ENCODE measurements at regions not wholly inside any gene's neighbourhood (a gene's known extent, or its start where the extent isn't known, plus 50 kb on each side); places are given as distances from the start of the nearest gene placed in this dataset.

DNA sequence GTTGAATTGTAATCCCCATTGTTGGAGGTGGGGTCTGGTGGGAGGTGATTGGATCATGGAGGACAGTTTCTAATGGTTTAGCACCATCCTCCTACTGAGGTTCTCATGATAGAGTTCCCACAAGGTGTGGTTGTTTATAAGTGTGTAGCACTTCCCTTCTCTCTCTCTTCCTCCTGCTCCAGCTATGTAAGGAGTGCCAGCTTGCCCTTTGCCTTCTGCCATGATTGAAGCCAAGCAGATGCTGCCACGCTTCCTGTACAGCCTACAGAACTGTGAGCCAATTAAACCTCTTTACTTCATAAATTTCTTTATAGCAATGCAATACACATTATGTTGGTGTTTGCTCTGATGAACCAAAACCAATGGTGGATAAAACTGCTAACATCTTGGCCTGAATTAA, 238.2 kb downstream of the EFNB2 start:
- no peak overlapping the region for H3K4me3 ChIP-seq (ENCODE audit: low read length)
- H3K4me2 ChIP-seq (ENCODE audit: low read length), result no peak overlapping the region
- no peaks in the 10 kb centered on the region for H3K36me3 ChIP-seq (ENCODE audit: insufficient read depth, low read length)
- H3K27me3 ChIP-seq (ENCODE audit: control insufficient read depth, insufficient read depth, low read length), result no peaks in the 10 kb centered on the region
- no peaks in the 10 kb centered on the region for H3K9me3 ChIP-seq (replicated peaks; ENCODE audit: low read length)
- H3K9ac ChIP-seq (ENCODE audit: low read depth, low read length), result no peak overlapping the region
- no peaks in the 10 kb centered on the region for H3K4me1 ChIP-seq (ENCODE audit: control insufficient read depth, insufficient read depth, low read length)

GRCh38 chr13:106296723-106297122, 238.7 kb downstream of the EFNB2 start:
- Histone ChIP-seq H3K4me2 (ENCODE audit: low read length) (no peak overlapping the region), H3K4me3 (ENCODE audit: low read length) (no peak overlapping the region), H3K9me3 (replicated peaks; ENCODE audit: low read length) (no peaks in the 10 kb centered on the region), H3K27me3 (ENCODE audit: control insufficient read depth, insufficient read depth, low read length) (no peaks in the 10 kb centered on the region), H3K36me3 (ENCODE audit: insufficient read depth, low read length) (no peaks in the 10 kb centered on the region), H3K4me1 (ENCODE audit: control insufficient read depth, insufficient read depth, low read length) (no peaks in the 10 kb centered on the region), H3K9ac (ENCODE audit: low read depth, low read length) (no peak overlapping the region)

GRCh38 chr13:106295971-106296370, 239.5 kb downstream of the EFNB2 start:
- Histone ChIP-seq H3K4me3 (ENCODE audit: low read length) (no peak overlapping the region), H3K4me2 (ENCODE audit: low read length) (no peak overlapping the region), H3K4me1 (ENCODE audit: control insufficient read depth, insufficient read depth, low read length) (peaks cover 5% of the 10 kb centered on the region), H3K9ac (ENCODE audit: low read depth, low read length) (no peak overlapping the region), H3K36me3 (ENCODE audit: insufficient read depth, low read length) (no peaks in the 10 kb centered on the region), H3K27me3 (ENCODE audit: control insufficient read depth, insufficient read depth, low read length) (no peaks in the 10 kb centered on the region), H3K9me3 (replicated peaks; ENCODE audit: low read length) (no peaks in the 10 kb centered on the region)

- H3K27me3 ChIP-seq (ENCODE audit: control insufficient read depth, insufficient read depth, low read length), result no peaks in the 10 kb centered on the region
- H3K9me3 ChIP-seq (replicated peaks; ENCODE audit: low read length), result no peaks in the 10 kb centered on the region
- no peak overlapping the region for H3K4me3 ChIP-seq (ENCODE audit: low read length)
- H3K4me1 ChIP-seq (ENCODE audit: control insufficient read depth, insufficient read depth, low read length), result peaks cover 9% of the 10 kb centered on the region
- no peak overlapping the region for H3K9ac ChIP-seq (ENCODE audit: low read depth, low read length)
- no peaks in the 10 kb centered on the region for H3K36me3 ChIP-seq (ENCODE audit: insufficient read depth, low read length)
- H3K4me2 ChIP-seq (ENCODE audit: low read length), result no peak overlapping the region
Measured at GRCh38 chr13:106291006-106291405, 244.5 kb downstream of the EFNB2 start.

DNA sequence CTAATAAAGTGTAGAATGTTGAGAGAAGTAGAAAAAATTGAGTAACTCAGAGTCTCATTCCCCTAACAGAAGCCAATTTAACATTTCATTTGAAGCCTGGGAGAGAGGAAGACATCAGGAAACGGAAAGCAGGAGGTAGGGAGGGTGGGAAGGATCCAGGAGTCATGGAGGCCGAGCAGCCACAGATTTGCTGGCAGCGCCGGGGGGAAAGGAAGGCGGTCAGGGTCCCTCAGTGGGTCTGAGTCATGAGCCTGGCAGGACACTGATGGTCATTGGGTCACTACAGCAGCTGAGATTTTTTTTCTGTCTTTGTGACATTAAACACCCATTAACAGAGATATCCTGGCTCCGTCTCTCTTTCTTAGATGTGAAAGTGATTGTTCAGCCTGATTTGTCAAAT, 248.1 kb downstream of the EFNB2 start:
- Histone ChIP-seq H3K27me3 (ENCODE audit: control insufficient read depth, insufficient read depth, low read length) (no peaks in the 10 kb centered on the region), H3K4me2 (ENCODE audit: low read length) (no peak overlapping the region), H3K4me3 (ENCODE audit: low read length) (no peak overlapping the region), H3K36me3 (ENCODE audit: insufficient read depth, low read length) (no peaks in the 10 kb centered on the region), H3K4me1 (ENCODE audit: control insufficient read depth, insufficient read depth, low read length) (peaks cover 25% of the 10 kb centered on the region), H3K9ac (ENCODE audit: low read depth, low read length) (no peak overlapping the region), H3K9me3 (replicated peaks; ENCODE audit: low read length) (no peaks in the 10 kb centered on the region)

- Histone ChIP-seq H3K36me3 (ENCODE audit: insufficient read depth, low read length) (no peaks in the 10 kb centered on the region), H3K4me2 (ENCODE audit: low read length) (no peak overlapping the region), H3K4me1 (ENCODE audit: control insufficient read depth, insufficient read depth, low read length) (peaks cover 25% of the 10 kb centered on the region), H3K4me3 (ENCODE audit: low read length) (no peak overlapping the region), H3K27me3 (ENCODE audit: control insufficient read depth, insufficient read depth, low read length) (no peaks in the 10 kb centered on the region), H3K9me3 (replicated peaks; ENCODE audit: low read length) (no peaks in the 10 kb centered on the region), H3K9ac (ENCODE audit: low read depth, low read length) (no peak overlapping the region)
Measured at GRCh38 chr13:106286811-106287210, 248.7 kb downstream of the EFNB2 start.

DNA sequence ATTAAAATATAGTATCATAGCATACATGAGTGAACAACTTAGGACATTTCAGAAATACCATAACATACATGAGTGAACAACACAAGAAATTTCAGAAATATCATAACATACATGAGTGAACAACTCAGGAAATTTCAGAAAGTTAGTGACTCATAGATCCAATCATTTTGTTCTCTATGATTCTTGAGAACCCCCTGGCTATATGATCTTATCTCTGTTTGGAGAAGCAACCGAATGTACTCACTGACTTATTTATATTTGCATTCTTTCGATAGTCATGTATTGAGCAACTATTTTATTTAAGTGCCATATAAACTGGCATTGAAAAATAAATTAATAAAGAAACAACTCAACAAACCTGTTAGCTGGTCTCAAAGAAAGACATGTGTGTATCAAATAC, 251.1 kb downstream of the EFNB2 start:
- no peak overlapping the region for H3K9ac ChIP-seq (ENCODE audit: low read depth, low read length)
- peak overlapping the region; percentile 12 for H3K4me2 ChIP-seq (ENCODE audit: low read length)
- H3K4me3 ChIP-seq (ENCODE audit: low read length), result no peak overlapping the region
- H3K4me1 ChIP-seq (ENCODE audit: control insufficient read depth, insufficient read depth, low read length), result peaks cover 17% of the 10 kb centered on the region
- no peaks in the 10 kb centered on the region for H3K36me3 ChIP-seq (ENCODE audit: insufficient read depth, low read length)
- H3K9me3 ChIP-seq (replicated peaks; ENCODE audit: low read length), result no peaks in the 10 kb centered on the region
- H3K27me3 ChIP-seq (ENCODE audit: control insufficient read depth, insufficient read depth, low read length), result no peaks in the 10 kb centered on the region

DNA sequence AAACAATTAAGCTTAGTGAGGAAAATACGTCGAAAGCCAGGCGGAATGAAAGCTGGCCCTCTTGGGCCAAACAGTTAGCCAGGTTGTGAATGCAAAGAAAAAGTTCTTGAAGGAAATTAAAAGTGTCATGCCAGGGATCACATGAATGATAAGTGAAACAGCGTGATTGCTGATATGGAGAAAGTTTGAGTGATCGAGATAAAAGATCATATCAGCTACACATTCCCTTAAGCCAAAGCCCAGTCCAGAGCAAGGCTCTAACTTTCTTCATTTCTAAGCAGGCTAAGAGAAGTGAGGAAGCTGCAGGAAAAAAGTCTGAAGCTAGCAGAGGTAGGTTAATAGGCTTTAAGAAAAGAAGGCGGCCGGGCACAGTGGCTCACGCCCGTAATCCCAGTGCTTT, 254.0 kb downstream of the EFNB2 start:
- no peak overlapping the region for H3K4me3 ChIP-seq (ENCODE audit: low read length)
- H3K27me3 ChIP-seq (ENCODE audit: control insufficient read depth, insufficient read depth, low read length), result no peaks in the 10 kb centered on the region
- peaks cover 17% of the 10 kb centered on the region for H3K4me1 ChIP-seq (ENCODE audit: control insufficient read depth, insufficient read depth, low read length)
- H3K9ac ChIP-seq (ENCODE audit: low read depth, low read length), result no peak overlapping the region
- no peaks in the 10 kb centered on the region for H3K36me3 ChIP-seq (ENCODE audit: insufficient read depth, low read length)
- H3K4me2 ChIP-seq (ENCODE audit: low read length), result no peak overlapping the region
- no peaks in the 10 kb centered on the region for H3K9me3 ChIP-seq (replicated peaks; ENCODE audit: low read length)

GRCh38 chr13:106277484-106278154, 257.8 kb downstream of the EFNB2 start:
- H3K4me3 ChIP-seq (ENCODE audit: low read length), result no peak overlapping the region
- no peaks in the 10 kb centered on the region for H3K36me3 ChIP-seq (ENCODE audit: insufficient read depth, low read length)
- no peaks in the 10 kb centered on the region for H3K27me3 ChIP-seq (ENCODE audit: control insufficient read depth, insufficient read depth, low read length)
- no peak overlapping the region for H3K4me2 ChIP-seq (ENCODE audit: low read length)
- H3K9me3 ChIP-seq (replicated peaks; ENCODE audit: low read length), result no peaks in the 10 kb centered on the region
- H3K4me1 ChIP-seq (ENCODE audit: control insufficient read depth, insufficient read depth, low read length), result peaks cover 19% of the 10 kb centered on the region
- H3K9ac ChIP-seq (ENCODE audit: low read depth, low read length), result no peak overlapping the region

DNA sequence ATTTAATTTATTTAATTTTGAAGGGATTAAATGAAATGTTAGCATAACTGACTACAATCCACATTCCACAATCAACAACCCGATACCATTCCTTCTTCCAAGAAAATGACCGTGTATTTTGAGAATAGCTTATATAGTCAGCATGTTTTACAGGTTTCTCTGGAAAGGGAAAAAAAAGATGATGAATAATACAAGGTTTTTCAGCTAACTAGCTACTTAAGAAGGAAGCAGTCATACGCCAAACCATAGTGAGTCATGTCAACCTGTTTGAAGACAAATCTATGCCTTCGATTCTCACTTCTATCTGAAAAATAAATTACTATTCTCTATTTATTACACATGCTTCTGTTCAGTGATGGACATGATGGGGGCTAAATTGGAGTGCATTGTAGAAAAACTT, 258.6 kb downstream of the EFNB2 start:
- no peak overlapping the region for H3K4me2 ChIP-seq (ENCODE audit: low read length)
- no peaks in the 10 kb centered on the region for H3K9me3 ChIP-seq (replicated peaks; ENCODE audit: low read length)
- no peaks in the 10 kb centered on the region for H3K27me3 ChIP-seq (ENCODE audit: control insufficient read depth, insufficient read depth, low read length)
- H3K4me3 ChIP-seq (ENCODE audit: low read length), result no peak overlapping the region
- H3K9ac ChIP-seq (ENCODE audit: low read depth, low read length), result no peak overlapping the region
- H3K36me3 ChIP-seq (ENCODE audit: insufficient read depth, low read length), result no peaks in the 10 kb centered on the region
- H3K4me1 ChIP-seq (ENCODE audit: control insufficient read depth, insufficient read depth, low read length), result peaks cover 19% of the 10 kb centered on the region

DNA sequence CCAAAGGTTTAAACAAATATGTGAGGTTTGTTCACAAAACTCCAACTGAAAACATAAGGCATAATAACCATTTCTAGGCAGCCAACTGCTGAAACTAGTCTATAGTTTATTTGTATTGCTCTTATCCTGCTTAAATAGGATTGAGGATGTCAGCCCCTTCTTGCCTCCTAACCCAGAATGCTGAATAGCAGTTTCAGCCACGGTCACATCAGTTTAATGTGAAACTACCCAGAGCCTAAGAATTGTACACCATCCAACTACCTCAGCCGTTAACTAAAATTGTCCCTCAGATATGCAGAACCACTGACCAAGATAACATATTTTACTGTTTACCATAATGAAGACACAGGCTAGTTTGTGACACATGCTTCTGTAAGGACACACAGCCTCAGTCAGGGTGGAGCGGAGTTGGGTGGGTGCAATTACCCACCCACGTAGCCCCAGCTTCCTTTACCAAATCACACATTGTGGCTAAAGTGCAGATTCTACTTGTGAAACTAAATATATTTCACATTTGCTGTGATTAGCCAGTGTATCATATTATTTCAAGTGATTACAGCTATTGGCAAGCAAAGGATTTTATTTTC, 259.9 kb downstream of the EFNB2 start:
- Histone ChIP-seq H3K9me3 (replicated peaks; ENCODE audit: low read length) (no peaks in the 10 kb centered on the region), H3K27me3 (ENCODE audit: control insufficient read depth, insufficient read depth, low read length) (no peaks in the 10 kb centered on the region), H3K36me3 (ENCODE audit: insufficient read depth, low read length) (no peaks in the 10 kb centered on the region), H3K4me2 (ENCODE audit: low read length) (no peak overlapping the region), H3K4me1 (ENCODE audit: control insufficient read depth, insufficient read depth, low read length) (peaks cover 19% of the 10 kb centered on the region), H3K9ac (ENCODE audit: low read depth, low read length) (no peak overlapping the region), H3K4me3 (ENCODE audit: low read length) (no peak overlapping the region)

DNA sequence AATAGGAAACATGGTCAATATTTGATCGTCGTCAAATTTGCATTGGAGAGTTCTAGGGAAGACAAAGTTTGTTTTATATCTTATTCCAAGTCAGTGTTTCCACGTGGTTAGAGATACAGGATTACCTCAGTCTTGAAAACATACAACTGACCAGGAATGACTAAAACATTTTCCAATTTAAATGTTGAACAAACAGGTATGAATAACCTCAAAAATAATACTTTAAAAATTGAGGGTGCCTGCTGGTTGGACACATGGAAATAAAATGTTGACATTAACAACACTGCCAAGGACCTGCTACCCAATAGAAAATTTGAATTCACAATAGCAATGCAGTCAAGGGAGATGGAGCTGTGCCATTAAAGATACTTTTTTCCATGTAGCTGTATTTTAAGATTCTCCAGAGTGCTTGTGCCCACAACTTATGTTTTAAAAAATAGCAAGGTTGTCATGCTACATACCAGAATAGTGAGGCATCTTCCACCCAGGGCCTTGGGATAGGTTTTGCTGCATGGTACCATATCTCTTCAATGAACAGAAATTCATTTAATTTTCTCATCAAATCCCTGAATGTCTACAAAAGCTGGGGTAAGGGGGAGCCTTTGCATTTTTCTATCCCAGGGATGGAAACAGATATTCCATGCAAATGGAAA, 260.8 kb downstream of the EFNB2 start:
- Histone ChIP-seq H3K9me3 (replicated peaks; ENCODE audit: low read length) (no peaks in the 10 kb centered on the region), H3K9ac (ENCODE audit: low read depth, low read length) (no peak overlapping the region), H3K4me2 (ENCODE audit: low read length) (no peak overlapping the region), H3K27me3 (ENCODE audit: control insufficient read depth, insufficient read depth, low read length) (no peaks in the 10 kb centered on the region), H3K4me3 (ENCODE audit: low read length) (no peak overlapping the region), H3K36me3 (ENCODE audit: insufficient read depth, low read length) (no peaks in the 10 kb centered on the region), H3K4me1 (ENCODE audit: control insufficient read depth, insufficient read depth, low read length) (peaks cover 19% of the 10 kb centered on the region)

Measured in skeletal muscle satellite cell (primary cell).